ENCODE measurements at regions not wholly inside any gene's neighbourhood (a gene's known extent, or its start where the extent isn't known, plus 50 kb on each side); places are given as distances from the start of the nearest gene placed in this dataset.

DNA sequence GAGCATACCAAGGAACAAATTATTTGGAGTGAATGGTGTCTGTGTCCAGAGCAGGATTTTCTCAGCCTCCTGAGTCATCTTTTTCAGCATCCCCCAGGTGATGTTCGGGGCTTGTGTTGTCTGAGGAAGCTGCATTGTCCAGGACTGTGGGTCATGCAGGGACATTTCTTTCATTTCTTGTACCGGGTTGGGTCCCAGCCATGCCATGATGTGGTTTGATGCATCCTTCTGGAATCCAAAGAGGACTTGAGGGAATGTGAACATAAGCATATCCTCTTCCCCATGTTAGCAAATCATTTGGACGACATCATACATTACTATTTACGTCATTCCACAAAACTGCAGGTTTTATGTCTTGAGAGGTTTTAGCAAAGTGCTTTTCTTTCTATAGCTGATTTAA, 797.8 kb downstream of the CCDC85A start:
- no peak overlapping the region for H2AFZ ChIP-seq (ENCODE audit: low read depth)
- no peak overlapping the region; the same call in 1 of the 2 replicates for H3K4me2 ChIP-seq
- no peak for DNase-seq
- H3K9me2 ChIP-seq = no peaks in the 10 kb centered on the region
- H3K9me3 ChIP-seq = peaks cover 17% of the 10 kb centered on the region
- peaks cover 0 to 28% of the 10 kb centered on the region in 2 experiments for H3K36me3 ChIP-seq (replicated peaks in 1 of 2; ENCODE audit: control insufficient read depth in 1 of 2, insufficient read depth in 2 of 2, low read length in 1 of 2)
- H3K27ac ChIP-seq (ENCODE audit: low read depth in 2 of 2, low read length in 1 of 2) = no peak overlapping the region
- no peaks in the 10 kb centered on the region for H3F3A ChIP-seq (replicated peaks; ENCODE audit: insufficient read depth)
- CTCF ChIA-PET = no interaction called here
- peak; percentile 48 for TF ChIP-seq TCF12 (IDR thresholded peaks at IDR 0.05)
- no peak for TF ChIP-seq FOXJ3 (CRISPR knock-in tag; IDR thresholded peaks at IDR 0.05)
- TF ChIP-seq, protein P1, sequence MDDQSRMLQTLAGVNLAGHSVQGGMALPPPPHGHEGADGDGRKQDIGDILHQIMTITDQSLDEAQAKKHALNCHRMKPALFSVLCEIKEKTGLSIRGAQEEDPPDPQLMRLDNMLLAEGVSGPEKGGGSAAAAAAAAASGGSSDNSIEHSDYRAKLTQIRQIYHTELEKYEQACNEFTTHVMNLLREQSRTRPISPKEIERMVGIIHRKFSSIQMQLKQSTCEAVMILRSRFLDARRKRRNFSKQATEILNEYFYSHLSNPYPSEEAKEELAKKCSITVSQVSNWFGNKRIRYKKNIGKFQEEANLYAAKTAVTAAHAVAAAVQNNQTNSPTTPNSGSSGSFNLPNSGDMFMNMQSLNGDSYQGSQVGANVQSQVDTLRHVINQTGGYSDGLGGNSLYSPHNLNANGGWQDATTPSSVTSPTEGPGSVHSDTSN (IDR thresholded peaks at IDR 0.05) = peak; percentile 19; the same call in 1 of the 2 replicates
- TF ChIP-seq JUND (IDR thresholded peaks at IDR 0.05) = peak; percentile 11; the same call in 1 of the 2 replicates
- TF ChIP-seq EP300 (IDR thresholded peaks at IDR 0.05; ENCODE audit: borderline replicate concordance in 1 of 2, low read depth in 1 of 2, low read length in 1 of 2) = peak in 1 of 2 experiments; percentile 35; a peak in 1 of 4 replicates
- H3K27me3 ChIP-seq (ENCODE audit: insufficient read depth) = no peaks in the 10 kb centered on the region
- 62% methylated on average over 3 of the region's 4 CpGs for WGBS (ENCODE audit: low lambda C conversion rate)
- H3K79me2 ChIP-seq (ENCODE audit: insufficient read depth) = no peaks in the 10 kb centered on the region
- POLR2A ChIA-PET = no interaction called here
- no peak overlapping the region for H3K9ac ChIP-seq
- H3K4me1 ChIP-seq (ENCODE audit: control insufficient read depth in 1 of 2, insufficient read depth in 2 of 2, low read depth in 1 of 2, low read length in 1 of 2) = 0 out of 4 replicates have a peak, but pooled peaks cover 0 to 4% of the 10 kb centered on the region in 2 experiments
- no peak overlapping the region for H3K4me3 ChIP-seq (ENCODE audit: low read depth in 2 of 2, low read length in 1 of 2)
- H4K20me1 ChIP-seq (ENCODE audit: insufficient read depth) = no peaks in the 10 kb centered on the region

GRCh38 chr2:56985609-56986008, 801.8 kb downstream of the CCDC85A start:
- Histone ChIP-seq H3K9me2 (no peaks in the 10 kb centered on the region), H3K27me3 (ENCODE audit: insufficient read depth) (no peaks in the 10 kb centered on the region), H3F3A (replicated peaks; ENCODE audit: insufficient read depth) (peaks cover 21% of the 10 kb centered on the region), H2AFZ (ENCODE audit: low read depth) (no peak overlapping the region), H3K27ac (ENCODE audit: low read depth in 2 of 2, low read length in 1 of 2) (no peak overlapping the region), H3K79me2 (ENCODE audit: insufficient read depth) (no peaks in the 10 kb centered on the region), H3K36me3 (replicated peaks in 1 of 2; ENCODE audit: control insufficient read depth in 1 of 2, insufficient read depth in 2 of 2, low read length in 1 of 2) (peaks cover 0 to 12% of the 10 kb centered on the region in 2 experiments), H4K20me1 (ENCODE audit: insufficient read depth) (no peaks in the 10 kb centered on the region), H3K4me3 (ENCODE audit: low read depth in 2 of 2, low read length in 1 of 2) (no peak overlapping the region), H3K4me2 (no peak overlapping the region), H3K9ac (no peak overlapping the region), H3K4me1 (ENCODE audit: control insufficient read depth in 1 of 2, insufficient read depth in 2 of 2, low read depth in 1 of 2, low read length in 1 of 2) (0 out of 4 replicates have a peak, but pooled peaks cover 0 to 4% of the 10 kb centered on the region in 2 experiments), H3K9me3 (no peaks in the 10 kb centered on the region)
- CTCF ChIA-PET = no interaction called here
- TF ChIP-seq SIN3A (IDR thresholded peaks at IDR 0.05; ENCODE audit: borderline replicate concordance, low read depth, low read length) (no peak), FOXJ3 (CRISPR knock-in tag; IDR thresholded peaks at IDR 0.05) (no peak), NFIC (IDR thresholded peaks at IDR 0.05; ENCODE audit: borderline replicate concordance) (no peak), MXI1 (IDR thresholded peaks at IDR 0.05; ENCODE audit: low read depth, low read length) (no peak), RAD21 (IDR thresholded peaks at IDR 0.05; ENCODE audit: low read length) (no peak), CHD2 (IDR thresholded peaks at IDR 0.05; ENCODE audit: low read length, partially characterized antibody) (no peak), EP300 (IDR thresholded peaks at IDR 0.05; ENCODE audit: borderline replicate concordance in 1 of 2, low read depth in 1 of 2, low read length in 1 of 2) (no peak), EZH2phosphoT487 (IDR thresholded peaks at IDR 0.05; ENCODE audit: borderline replicate concordance, low read depth) (no peak), RFX5 (IDR thresholded peaks at IDR 0.05; ENCODE audit: low read length) (no peak), YY1 (IDR thresholded peaks at IDR 0.05; ENCODE audit: low read depth) (no peak), USF2 (IDR thresholded peaks at IDR 0.05; ENCODE audit: borderline replicate concordance, low read depth, low read length) (no peak), TCF12 (IDR thresholded peaks at IDR 0.05) (no peak), ELF1 (IDR thresholded peaks at IDR 0.05) (no peak), USF1 (IDR thresholded peaks at IDR 0.05; ENCODE audit: borderline replicate concordance, low read depth) (no peak)
- TF ChIP-seq, protein P2, sequence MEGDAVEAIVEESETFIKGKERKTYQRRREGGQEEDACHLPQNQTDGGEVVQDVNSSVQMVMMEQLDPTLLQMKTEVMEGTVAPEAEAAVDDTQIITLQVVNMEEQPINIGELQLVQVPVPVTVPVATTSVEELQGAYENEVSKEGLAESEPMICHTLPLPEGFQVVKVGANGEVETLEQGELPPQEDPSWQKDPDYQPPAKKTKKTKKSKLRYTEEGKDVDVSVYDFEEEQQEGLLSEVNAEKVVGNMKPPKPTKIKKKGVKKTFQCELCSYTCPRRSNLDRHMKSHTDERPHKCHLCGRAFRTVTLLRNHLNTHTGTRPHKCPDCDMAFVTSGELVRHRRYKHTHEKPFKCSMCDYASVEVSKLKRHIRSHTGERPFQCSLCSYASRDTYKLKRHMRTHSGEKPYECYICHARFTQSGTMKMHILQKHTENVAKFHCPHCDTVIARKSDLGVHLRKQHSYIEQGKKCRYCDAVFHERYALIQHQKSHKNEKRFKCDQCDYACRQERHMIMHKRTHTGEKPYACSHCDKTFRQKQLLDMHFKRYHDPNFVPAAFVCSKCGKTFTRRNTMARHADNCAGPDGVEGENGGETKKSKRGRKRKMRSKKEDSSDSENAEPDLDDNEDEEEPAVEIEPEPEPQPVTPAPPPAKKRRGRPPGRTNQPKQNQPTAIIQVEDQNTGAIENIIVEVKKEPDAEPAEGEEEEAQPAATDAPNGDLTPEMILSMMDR (IDR thresholded peaks at IDR 0.05) = no peak
- TF ChIP-seq, protein P3, sequence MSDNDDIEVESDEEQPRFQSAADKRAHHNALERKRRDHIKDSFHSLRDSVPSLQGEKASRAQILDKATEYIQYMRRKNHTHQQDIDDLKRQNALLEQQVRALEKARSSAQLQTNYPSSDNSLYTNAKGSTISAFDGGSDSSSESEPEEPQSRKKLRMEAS (IDR thresholded peaks at IDR 0.05; ENCODE audit: low read depth) = no peak
- DNase-seq = no peak
- POLR2A ChIA-PET = no interaction called here
